H1 (cell line): ENCODE measurements at regions not wholly inside any gene's neighbourhood (a gene's known extent, or its start where the extent isn't known, plus 50 kb on each side); places are given as distances from the start of the nearest gene placed in this dataset.

Source experiments
- CTCF ChIA-PET: fragments of 300-600 bp; sonication (Branson Sonifier 250); formaldehyde crosslinking; loops from one replicate; lab custom pipeline; 2021; ENCODE audit not compliant: partially characterized antibody; lab: Charles Lee
- POLR2A ChIA-PET: fragments of 300-600 bp; sonication (Branson Sonifier 250); formaldehyde crosslinking; loops from one replicate; lab custom pipeline; 2021; ENCODE audit warnings: inconsistent platforms; ENCODE audit not compliant: partially characterized antibody; lab: Charles Lee
- DNase-seq, 2 experiments: peaks; one replicate each; pipeline versions ENCODE4 v3.0.0 to v3.0.0-alpha.2; 2010 to 2022; ENCODE audit warnings: low spot score in 2 of 2, low read depth in 1 of 2, mixed read lengths in 1 of 2
- FAIRE-seq: peaks from 2 replicates; lab custom pipeline; 2011; peaks lifted over from hg19 to GRCh38; lab: Jason Lieb, UNC
- H2AFZ ChIP-seq: 2 replicates; pipeline ENCODE4 v1.8.1; 2012; ENCODE audit warnings: low read length, inconsistent platforms
- H2AK5ac ChIP-seq: 2 replicates; pipeline ENCODE4 v1.6.1; 2013; ENCODE audit warnings: low read depth, low read length
- H2BK120ac ChIP-seq: replicated peaks from 2 replicates; pipeline ENCODE3; 2013; ENCODE audit warnings: low read depth, low read length, inconsistent platforms
- H2BK12ac ChIP-seq: 2 replicates; pipeline ENCODE4 v1.6.1; 2013; ENCODE audit warnings: low read depth, low read length
- H2BK15ac ChIP-seq: 2 replicates; pipeline ENCODE4 v1.6.1; 2013; ENCODE audit warnings: low read length
- H2BK20ac ChIP-seq: 2 replicates; pipeline ENCODE4 v1.6.1; 2013; ENCODE audit warnings: low read length
- H2BK5ac ChIP-seq: 2 replicates; pipeline ENCODE4 v1.6.1; 2013; ENCODE audit warnings: low read depth, low read length
- H3K14ac ChIP-seq: 2 replicates; pipeline ENCODE4 v1.6.1; 2013; ENCODE audit warnings: inconsistent platforms; ENCODE audit not compliant: insufficient read length
- H3K18ac ChIP-seq: 2 replicates; pipeline ENCODE4 v1.6.1; 2013; ENCODE audit warnings: low read length; ENCODE audit errors: extremely low read depth
- H3K23ac ChIP-seq: 2 replicates; pipeline ENCODE4 v1.6.1; 2013; ENCODE audit warnings: inconsistent platforms; ENCODE audit not compliant: insufficient read length
- H3K23me2 ChIP-seq: 2 replicates; pipeline ENCODE4 v1.6.1; 2013; ENCODE audit warnings: low read depth, low read length
- H3K27ac ChIP-seq: 2 replicates; pipeline ENCODE4 v1.6.1; 2011; ENCODE audit warnings: low read depth, low read length, inconsistent platforms
- H3K27me3 ChIP-seq, 4 experiments: replicated peaks in 1 of 4; 1 replicate in 1 of 4; 2 replicates in 3 of 4; pipeline versions ENCODE4 v1.6.1 to v1.8.1; 2011 to 2013; ENCODE audit warnings: low read length in 3 of 4, mild to moderate bottlenecking in 3 of 4, inconsistent platforms in 2 of 4, mixed read lengths in 2 of 4, moderate library complexity in 1 of 4; ENCODE audit not compliant: control insufficient read depth in 3 of 4, insufficient read depth in 3 of 4; ENCODE audit errors: extremely low read depth in 1 of 4
- H3K36me3 ChIP-seq, 4 experiments: 2 replicates each; pipeline versions ENCODE4 v1.6.1 to v1.8.1; 2011 to 2013; ENCODE audit warnings: mild to moderate bottlenecking in 4 of 4, low read length in 3 of 4, moderate library complexity in 2 of 4, control low read depth in 1 of 4, inconsistent platforms in 1 of 4; ENCODE audit not compliant: insufficient read depth in 4 of 4, control insufficient read depth in 2 of 4
- H3K4ac ChIP-seq: replicated peaks from 2 replicates; pipeline ENCODE3; 2013; ENCODE audit warnings: low read length, low read depth, mixed read lengths, inconsistent platforms; ENCODE audit not compliant: insufficient read length
- H3K4me1 ChIP-seq, 4 experiments: replicated peaks in 1 of 4; 1 replicate in 1 of 4; 2 replicates in 3 of 4; pipeline versions ENCODE4 v1.6.1 to v1.8.1; 2011 to 2013; ENCODE audit warnings: low read length in 3 of 4, inconsistent platforms in 2 of 4, mixed read lengths in 1 of 4; ENCODE audit not compliant: insufficient read depth in 4 of 4, control insufficient read depth in 3 of 4
- H3K4me2 ChIP-seq, 2 experiments: 2 replicates each; pipeline versions ENCODE4 v1.6.1 to v1.8.1; 2011 to 2013; ENCODE audit warnings: low read depth in 2 of 2, low read length in 2 of 2, control low read depth in 1 of 2, inconsistent platforms in 1 of 2, mild to moderate bottlenecking in 1 of 2; ENCODE audit not compliant: insufficient read depth in 1 of 2
- H3K4me3 ChIP-seq, 4 experiments: fragments of 200-600, 300-600 bp in 1 of 4; sonication (generic), shearing (Covaris generic), sonication (Bioruptor Twin) in 1 of 4; 2 replicates each; pipeline versions ENCODE4 v1.5.1 to v1.8.1; 2011 to 2016; ENCODE audit warnings: low read length in 4 of 4, low read depth in 3 of 4, control low read depth in 2 of 4, inconsistent platforms in 2 of 4, mild to moderate bottlenecking in 2 of 4, mixed read lengths in 1 of 4, moderate library complexity in 1 of 4; ENCODE audit not compliant: insufficient read depth in 2 of 4; ENCODE audit errors: extremely low read depth in 1 of 4
- H3K56ac ChIP-seq: replicated peaks from 2 replicates; pipeline ENCODE3; 2013; ENCODE audit warnings: low read depth, mild to moderate bottlenecking, mixed read lengths, low read length, inconsistent platforms; ENCODE audit not compliant: insufficient read length
- H3K79me1 ChIP-seq: 2 replicates; pipeline ENCODE4 v1.6.1; 2013; ENCODE audit warnings: low read depth, low read length, control low read depth
- H3K79me2 ChIP-seq, 2 experiments: 2 replicates each; pipeline versions ENCODE4 v1.6.1 to v1.8.1; 2012 to 2013; ENCODE audit warnings: low read length in 2 of 2, mild to moderate bottlenecking in 2 of 2, inconsistent platforms in 1 of 2; ENCODE audit not compliant: insufficient read depth in 2 of 2, control insufficient read depth in 1 of 2
- H3K9ac ChIP-seq, 4 experiments: replicated peaks in 1 of 4; 1 replicate in 1 of 4; 2 replicates in 3 of 4; pipeline versions ENCODE4 v1.6.1 to v1.8.1; 2011 to 2013; ENCODE audit warnings: low read depth in 3 of 4, low read length in 3 of 4, control low read depth in 2 of 4, mild to moderate bottlenecking in 2 of 4, moderate library complexity in 2 of 4, inconsistent platforms in 1 of 4; ENCODE audit errors: extremely low read depth in 1 of 4
- H3K9me3 ChIP-seq, 2 experiments: 2 replicates each; pipeline versions ENCODE4 v1.6.1 to v1.8.1; 2012 to 2013; ENCODE audit warnings: mild to moderate bottlenecking in 2 of 2, moderate library complexity in 2 of 2, control low read depth in 1 of 2, inconsistent platforms in 1 of 2, low read depth in 1 of 2, low read length in 1 of 2, mixed read lengths in 1 of 2; ENCODE audit not compliant: insufficient read depth in 2 of 2
- H4K20me1 ChIP-seq, 2 experiments: replicated peaks in 1 of 2; 2 replicates each; pipeline versions ENCODE3 to v1.8.1; 2011 to 2013; ENCODE audit warnings: inconsistent platforms in 2 of 2, low read length in 2 of 2, mild to moderate bottlenecking in 1 of 2; ENCODE audit not compliant: insufficient read depth in 2 of 2, control insufficient read depth in 1 of 2
- H4K5ac ChIP-seq: 2 replicates; pipeline ENCODE4 v1.6.1; 2013; ENCODE audit warnings: low read length, low read depth, mixed read lengths, inconsistent platforms; ENCODE audit not compliant: insufficient read length
- H4K8ac ChIP-seq: 2 replicates; pipeline ENCODE4 v1.8.0; 2013; ENCODE audit warnings: mild to moderate bottlenecking, moderate library complexity, low read length, inconsistent platforms; ENCODE audit not compliant: insufficient read depth; ENCODE audit errors: extremely low read depth
- H4K91ac ChIP-seq: replicated peaks from 2 replicates; pipeline ENCODE3; 2013; ENCODE audit warnings: low read length, mixed read lengths, inconsistent platforms; ENCODE audit not compliant: insufficient read length
- BCL11A ChIP-seq, 2 experiments: IDR thresholded peaks; one replicate each; pipeline ENCODE4 v1.6.1; 2011; ENCODE audit warnings: low read depth in 2 of 2, low read length in 2 of 2, mild to moderate bottlenecking in 2 of 2
- BRCA1 ChIP-seq: IDR thresholded peaks from 2 replicates; pipeline ENCODE4 v1.6.1; 2012; ENCODE audit warnings: low read depth, low read length, improper control_type of control experiment
- JUN ChIP-seq: IDR thresholded peaks from 2 replicates; pipeline ENCODE4 v1.6.1; 2011; ENCODE audit warnings: low read depth, mild to moderate bottlenecking, improper control_type of control experiment, low read length
- KDM5A ChIP-seq: fragments of 200-600 bp; IDR thresholded peaks from 2 replicates; pipeline ENCODE4 v1.7.1; 2012; ENCODE audit warnings: mild to moderate bottlenecking, low read length, inconsistent platforms, mixed read lengths
- MAX ChIP-seq: IDR thresholded peaks from 2 replicates; pipeline ENCODE4 v1.6.1; 2012; ENCODE audit warnings: inconsistent platforms
- POLR2A ChIP-seq, 2 experiments: IDR thresholded peaks; 1 replicate in 1 of 2; 2 replicates in 1 of 2; pipeline ENCODE4 v1.6.1; 2011; ENCODE audit warnings: low read depth in 2 of 2, low read length in 2 of 2, mild to moderate bottlenecking in 2 of 2; ENCODE audit errors: control extremely low read depth in 1 of 2
- POLR2AphosphoS5 ChIP-seq: IDR thresholded peaks from 2 replicates; pipeline ENCODE4 v1.6.1; 2011; ENCODE audit warnings: low read depth, low read length
- RAD21 ChIP-seq, 2 experiments: IDR thresholded peaks in 1 of 2; conservative IDR thresholded peaks in 1 of 2; 2 replicates each; pipeline ENCODE4 v1.6.1; 2011; ENCODE audit warnings: low read depth in 2 of 2, low read length in 2 of 2, improper control_type of control experiment in 1 of 2, inconsistent platforms in 1 of 2, mild to moderate bottlenecking in 1 of 2, moderate library complexity in 1 of 2
- RXRA ChIP-seq: IDR thresholded peaks from 2 replicates; pipeline ENCODE4 v1.6.1; 2011; ENCODE audit warnings: low read depth, mild to moderate bottlenecking, low read length, moderate library complexity; ENCODE audit not compliant: insufficient read depth
- SP1 ChIP-seq: IDR thresholded peaks from 2 replicates; pipeline ENCODE4 v1.6.1; 2011; ENCODE audit warnings: low read depth, low read length
- TCF12 ChIP-seq: IDR thresholded peaks from 2 replicates; pipeline ENCODE4 v1.6.1; 2011; ENCODE audit warnings: low read depth, mild to moderate bottlenecking, low read length
- TF ChIP-seq, protein P1 (sequence below): IDR thresholded peaks from 2 replicates; pipeline ENCODE4 v1.6.1; 2011; ENCODE audit warnings: low read depth, mild to moderate bottlenecking, low read length; ENCODE audit not compliant: insufficient read depth

- H3K14ac ChIP-seq, result no peak overlapping the region
- H2AFZ ChIP-seq, result no peak overlapping the region
- H2AK5ac ChIP-seq, result no peak overlapping the region
- FAIRE-seq, result no peak
- no peak overlapping the region for H3K56ac ChIP-seq
- ChIA-PET POLR2A (interaction anchor here (0.6 kb wide), 1 partner anchor 8 kb away, joined by 3 read pairs; no protein-coding TSS in a partner anchor), CTCF (no interaction called here)
- no peaks in the 10 kb centered on the region for H4K20me1 ChIP-seq
- no peaks in the 10 kb centered on the region for H3K9me3 ChIP-seq
- no peaks in the 10 kb centered on the region for H3K4me1 ChIP-seq
- H2BK120ac ChIP-seq, result no peak overlapping the region
- no peaks in the 10 kb centered on the region for H3K23me2 ChIP-seq
- H4K5ac ChIP-seq, result no peak overlapping the region
- no peak overlapping the region for H2BK12ac ChIP-seq
- no peak overlapping the region for H2BK15ac ChIP-seq
- no peak overlapping the region for H3K4ac ChIP-seq
- no peak overlapping the region for H4K91ac ChIP-seq
- no peaks in the 10 kb centered on the region for H3K36me3 ChIP-seq
- H2BK5ac ChIP-seq, result no peak overlapping the region
- no peak overlapping the region for H3K4me3 ChIP-seq
- TF ChIP-seq POLR2A (IDR thresholded peaks at IDR 0.05; ENCODE audit: control extremely low read depth in 1 of 2, low read depth in 2 of 2, low read length in 2 of 2), result no peak
- TF ChIP-seq TCF12, result no peak
- no peak for TF ChIP-seq RXRA
- no peak for TF ChIP-seq BRCA1
- TF ChIP-seq JUN, result no peak
- no peak for TF ChIP-seq KDM5A
- TF ChIP-seq RAD21 (IDR thresholded peaks at IDR 0.05 in 1 of 2, conservative IDR thresholded peaks at IDR 0.05 in 1 of 2; ENCODE audit: low read depth in 2 of 2, low read length in 2 of 2), result no peak
- TF ChIP-seq SP1, result no peak
- TF ChIP-seq, protein P1, sequence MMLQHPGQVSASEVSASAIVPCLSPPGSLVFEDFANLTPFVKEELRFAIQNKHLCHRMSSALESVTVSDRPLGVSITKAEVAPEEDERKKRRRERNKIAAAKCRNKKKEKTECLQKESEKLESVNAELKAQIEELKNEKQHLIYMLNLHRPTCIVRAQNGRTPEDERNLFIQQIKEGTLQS, result no peak
- TF ChIP-seq POLR2AphosphoS5, result no peak
- no peak for TF ChIP-seq BCL11A (IDR thresholded peaks at IDR 0.05; ENCODE audit: low read depth in 2 of 2, low read length in 2 of 2)
- TF ChIP-seq MAX, result no peak
- no peak overlapping the region for H3K23ac ChIP-seq
- no peak overlapping the region for H4K8ac ChIP-seq
- H3K27me3 ChIP-seq, result no peaks in the 10 kb centered on the region
- H3K18ac ChIP-seq, result no peak overlapping the region
- no peak overlapping the region for H3K27ac ChIP-seq
- H2BK20ac ChIP-seq, result no peak overlapping the region
- DNase-seq, result no peak
- no peak overlapping the region for H3K4me2 ChIP-seq
- no peak overlapping the region for H3K9ac ChIP-seq
- H3K79me2 ChIP-seq, result no peaks in the 10 kb centered on the region
- H3K79me1 ChIP-seq, result no peaks in the 10 kb centered on the region
Measured at GRCh38 chrX:7711167-7711566, 131.8 kb upstream of the VCX start.
